C4-2B (cell line): ENCODE measurements at regions not wholly inside any gene's neighbourhood (a gene's known extent, or its start where the extent isn't known, plus 50 kb on each side); places are given as distances from the start of the nearest gene placed in this dataset.

Experiments
- CTCF ChIP-seq: fragments of 450-650 bp; conservative IDR thresholded peaks from 2 replicates; pipeline ENCODE4 v1.5.1; 2017; ENCODE audit warnings: mild to moderate bottlenecking
- ZFX ChIP-seq: fragments of 450-650 bp; IDR thresholded peaks from 2 replicates; pipeline ENCODE4 v1.6.1; 2017

GRCh38 chr4:173647902-173648301, 117.9 kb upstream of the HAND2 start:
- TF ChIP-seq CTCF (no peak), ZFX (no peak)
